ENCODE measurements at regions not wholly inside any gene's neighbourhood (a gene's known extent, or its start where the extent isn't known, plus 50 kb on each side); places are given as distances from the start of the nearest gene placed in this dataset.

- intact Hi-C loops (cut with DNase I) = loop anchor here (10.0 kb wide), 1 partner anchor 147 kb away; no protein-coding TSS in a partner anchor
- Histone ChIP-seq H3K36me3 (no peaks in the 10 kb centered on the region), H3K27me3 (no peaks in the 10 kb centered on the region), H3K4me1 (peaks cover 0 to under 1% (median 0%) of the 10 kb centered on the region in 4 donors), H3K27ac (replicated peaks in 1 of 4) (no peak overlapping the region), H3K4me3 (no peak overlapping the region), H3K9me3 (no peaks in the 10 kb centered on the region)
- 88% methylated on average over 6 of the region's 6 CpGs for WGBS
- DNase-seq (ENCODE audit: extremely low spot score) = no peak
- TF ChIP-seq POLR2A (IDR thresholded peaks at IDR 0.05; ENCODE audit: low read depth) (no peak), POLR2AphosphoS5 (IDR thresholded peaks at IDR 0.05) (no peak), CTCF (IDR thresholded peaks at IDR 0.05) (no peak), EP300 (IDR thresholded peaks at IDR 0.05) (no peak)
Measured at GRCh38 chr3:73781541-73781940, 156.8 kb upstream of the PDZRN3 start.

- intact Hi-C loops (cut with DNase I) = no loop called here
- H3K4me1 ChIP-seq = peaks cover 0 to 10% (median 7%) of the 10 kb centered on the region in 4 donors
- no peak for DNase-seq (ENCODE audit: extremely low spot score)
- no peaks in the 10 kb centered on the region for H3K9me3 ChIP-seq
- no peak for TF ChIP-seq POLR2AphosphoS5 (IDR thresholded peaks at IDR 0.05)
- TF ChIP-seq EP300 (IDR thresholded peaks at IDR 0.05) = no peak
- TF ChIP-seq CTCF (IDR thresholded peaks at IDR 0.05) = no peak
- WGBS = 30% methylated on average over 2 of the region's 2 CpGs
- H3K27ac ChIP-seq (replicated peaks in 1 of 4) = no peak overlapping the region
- no peak overlapping the region for H3K4me3 ChIP-seq
- no peaks in the 10 kb centered on the region for H3K36me3 ChIP-seq
- no peaks in the 10 kb centered on the region for H3K27me3 ChIP-seq
Measured at GRCh38 chr3:73774645-73775044, 149.9 kb upstream of the PDZRN3 start.

- intact Hi-C loops (cut with DNase I) = no loop called here
- Histone ChIP-seq H3K4me3 (no peak overlapping the region), H3K27ac (replicated peaks in 1 of 4) (no peak overlapping the region), H3K4me1 (peaks cover 9 to 16% (median 11%) of the 10 kb centered on the region in 4 donors), H3K27me3 (no peaks in the 10 kb centered on the region), H3K36me3 (no peaks in the 10 kb centered on the region), H3K9me3 (no peaks in the 10 kb centered on the region)
- TF ChIP-seq CTCF (IDR thresholded peaks at IDR 0.05) (no peak), POLR2A (IDR thresholded peaks at IDR 0.05; ENCODE audit: low read depth) (no peak), EP300 (IDR thresholded peaks at IDR 0.05) (no peak), POLR2AphosphoS5 (IDR thresholded peaks at IDR 0.05) (no peak)
- DNase-seq (ENCODE audit: extremely low spot score) = no peak
- WGBS = 71% methylated on average over 1 of the region's 1 CpG
Measured at GRCh38 chr3:73773233-73773632, 148.5 kb upstream of the PDZRN3 start.

- H3K4me3 ChIP-seq = no peak overlapping the region
- H3K27ac ChIP-seq (replicated peaks in 1 of 4) = no peak overlapping the region
- TF ChIP-seq EP300 (IDR thresholded peaks at IDR 0.05) (no peak), POLR2AphosphoS5 (IDR thresholded peaks at IDR 0.05) (no peak), CTCF (IDR thresholded peaks at IDR 0.05) (no peak), POLR2A (IDR thresholded peaks at IDR 0.05; ENCODE audit: low read depth) (no peak)
- no peaks in the 10 kb centered on the region for H3K9me3 ChIP-seq
- H3K4me1 ChIP-seq = peaks cover 9 to 22% (median 16%) of the 10 kb centered on the region in 4 donors
- 67% methylated on average over 3 of the region's 3 CpGs for WGBS
- DNase-seq (ENCODE audit: extremely low spot score) = no peak
- intact Hi-C loops (cut with DNase I) = no loop called here
- H3K36me3 ChIP-seq = no peaks in the 10 kb centered on the region
- no peaks in the 10 kb centered on the region for H3K27me3 ChIP-seq
Measured at GRCh38 chr3:73772076-73772886, 147.5 kb upstream of the PDZRN3 start.
